Ramos (cell line): ENCODE measurements at regions not wholly inside any gene's neighbourhood (a gene's known extent, or its start where the extent isn't known, plus 50 kb on each side); places are given as distances from the start of the nearest gene placed in this dataset.
"Not testable (repeated sequence)": the region's sequence is repeated elsewhere in the genome, so short reads cannot be mapped to it uniquely, and the experiment has no call there.

ENCODE experiments used
- in situ Hi-C: fragments of 300-500 bp; cut with MboI; formaldehyde crosslinking; loops from one replicate; pipeline ENCODE4 v1.14.3; 2022; ENCODE audit warnings: low sequenced_read_pairs; ENCODE audit not compliant: unreplicated experiment

DNA sequence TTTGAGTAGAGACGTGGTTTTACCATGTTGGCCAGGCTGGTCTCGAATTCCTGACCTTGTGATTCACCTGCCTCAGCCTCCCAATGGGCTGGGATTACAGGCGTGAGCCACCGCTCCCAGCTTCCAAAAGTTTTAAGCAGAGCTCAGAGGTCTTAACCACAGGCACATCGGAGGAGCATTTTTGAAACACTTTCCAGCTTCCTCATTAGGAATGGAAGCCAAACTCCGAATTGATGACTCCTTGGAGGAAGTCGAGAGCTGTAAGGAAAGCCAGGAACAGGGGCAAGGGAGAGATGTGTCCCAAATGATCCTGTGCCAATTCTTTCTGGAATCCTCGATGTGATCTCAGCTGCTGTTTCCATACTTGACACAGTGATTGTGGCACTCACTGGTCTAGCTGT, 56.2 kb upstream of the CCZ1B start:
- in situ Hi-C loops, result not testable (repeated sequence)

DNA sequence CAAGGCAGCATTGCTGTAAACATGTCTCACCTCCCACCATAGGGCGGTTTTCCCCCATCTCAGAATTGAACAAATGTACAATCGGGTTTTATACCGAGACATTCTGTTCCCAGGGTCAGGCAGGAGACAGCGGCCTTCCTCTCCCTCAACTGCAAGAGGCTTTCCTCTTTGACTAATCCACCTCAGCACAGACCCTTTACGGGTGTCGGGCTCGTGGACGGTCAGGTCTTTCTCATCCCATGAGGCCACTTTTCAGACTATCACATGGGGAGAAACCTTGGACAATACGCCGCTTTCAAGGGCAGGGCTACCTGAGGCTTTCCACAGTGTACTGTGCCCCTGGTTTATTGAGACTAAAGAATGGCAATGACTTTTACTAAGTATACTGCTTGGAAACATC, 57.7 kb upstream of the CCZ1B start:
- in situ Hi-C loops, result not testable (repeated sequence)

DNA sequence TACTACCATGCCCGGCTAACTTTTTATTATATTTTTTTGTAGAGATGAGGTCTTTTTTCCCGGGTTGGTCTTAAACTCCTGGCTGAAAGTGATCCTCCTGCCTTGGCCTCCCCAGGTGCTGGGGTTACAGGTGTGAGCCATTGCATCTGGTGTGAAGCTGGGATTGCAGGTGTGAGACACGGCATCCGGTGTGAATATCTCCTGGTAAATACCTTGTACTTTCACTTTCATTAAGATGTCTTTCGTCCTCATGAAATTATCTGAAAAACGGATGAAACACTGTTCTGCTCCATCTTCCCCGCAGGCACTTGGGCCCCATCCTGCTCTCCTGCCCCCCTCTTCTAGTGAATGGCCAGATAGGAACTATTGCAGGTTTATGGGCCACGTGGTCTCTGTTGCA, 60.1 kb upstream of the CCZ1B start:
- in situ Hi-C loops, result no loop called here

DNA sequence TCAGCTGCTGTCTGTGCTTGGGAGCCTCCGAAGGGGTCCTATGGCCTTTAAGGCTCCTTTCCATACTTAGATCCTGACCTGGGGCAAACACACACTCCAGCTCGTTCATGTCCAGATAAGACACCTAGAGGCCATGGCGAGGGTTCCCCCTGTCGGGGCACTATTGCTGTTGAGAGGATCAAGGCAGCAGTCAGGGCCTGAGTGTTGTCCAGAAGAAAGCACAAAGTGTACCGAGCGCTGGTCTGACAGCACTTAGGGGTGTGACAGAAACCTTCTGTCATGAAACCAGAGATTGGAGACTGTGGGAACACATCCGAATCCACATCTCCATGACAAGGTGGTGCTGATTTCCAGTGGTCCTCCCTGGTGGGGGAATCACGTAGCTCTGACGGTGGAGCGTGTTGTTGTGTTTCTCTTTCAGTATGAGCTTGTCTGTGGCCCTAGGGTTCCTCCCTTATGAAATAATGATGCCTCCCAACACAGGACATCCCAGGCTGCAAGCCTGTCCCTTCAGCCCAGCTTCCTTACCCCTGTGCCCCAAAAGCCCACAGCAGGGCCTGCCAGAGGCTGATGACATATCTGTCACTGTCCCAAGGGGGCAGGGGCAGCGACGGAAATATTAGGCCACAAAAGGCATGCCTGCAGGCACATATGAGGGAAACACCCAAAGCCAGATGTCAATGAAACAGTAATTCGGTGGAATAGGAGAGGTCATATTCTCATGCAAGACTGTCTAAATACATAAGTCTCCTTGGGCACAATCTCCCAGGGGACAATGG, 62.4 kb upstream of the CCZ1B start:
- in situ Hi-C loops, result not testable (repeated sequence)

DNA sequence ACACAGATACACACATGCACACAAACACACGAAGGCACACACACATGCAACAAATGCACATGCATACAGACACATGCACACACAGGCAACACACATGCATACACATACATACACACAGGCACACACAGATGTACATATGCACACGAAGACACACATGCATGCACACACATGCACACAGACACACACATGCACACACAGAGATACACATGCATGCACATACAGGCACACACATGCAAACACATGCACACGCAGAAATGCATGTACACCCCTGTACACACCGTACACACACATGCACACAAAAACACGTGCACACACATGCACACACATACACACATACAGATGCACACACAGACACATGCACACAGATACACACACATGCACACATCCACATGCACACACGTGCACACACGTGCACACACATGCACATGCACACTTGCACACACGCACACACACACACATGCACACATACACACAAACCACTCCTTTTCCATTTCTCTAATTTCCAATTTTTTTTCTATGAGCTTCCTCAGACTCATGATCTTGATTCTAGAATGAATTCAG, 63.3 kb upstream of the CCZ1B start:
- in situ Hi-C loops, result no loop called here

DNA sequence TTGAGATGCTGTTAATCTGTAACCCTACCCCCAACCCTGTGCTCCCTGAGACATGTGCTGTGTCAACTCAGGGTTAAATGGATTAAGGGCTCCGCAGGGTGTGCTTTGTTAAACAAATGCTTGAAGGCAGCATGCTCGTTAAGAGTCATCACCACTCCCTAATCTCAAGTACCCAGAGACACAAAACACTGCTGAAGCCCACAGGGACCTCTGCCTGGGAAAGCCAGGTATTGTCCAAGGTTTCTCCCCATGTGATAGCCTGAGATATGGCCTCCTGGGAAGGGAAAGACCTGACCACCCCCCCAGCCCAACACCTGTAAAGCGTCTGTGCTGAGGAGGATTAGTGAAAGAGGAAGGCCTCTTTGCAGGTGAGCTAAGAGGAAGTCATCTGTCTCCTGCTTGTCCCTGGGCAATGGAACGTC, 76.0 kb upstream of the CCZ1B start:
- in situ Hi-C loops, result not testable (repeated sequence)

DNA sequence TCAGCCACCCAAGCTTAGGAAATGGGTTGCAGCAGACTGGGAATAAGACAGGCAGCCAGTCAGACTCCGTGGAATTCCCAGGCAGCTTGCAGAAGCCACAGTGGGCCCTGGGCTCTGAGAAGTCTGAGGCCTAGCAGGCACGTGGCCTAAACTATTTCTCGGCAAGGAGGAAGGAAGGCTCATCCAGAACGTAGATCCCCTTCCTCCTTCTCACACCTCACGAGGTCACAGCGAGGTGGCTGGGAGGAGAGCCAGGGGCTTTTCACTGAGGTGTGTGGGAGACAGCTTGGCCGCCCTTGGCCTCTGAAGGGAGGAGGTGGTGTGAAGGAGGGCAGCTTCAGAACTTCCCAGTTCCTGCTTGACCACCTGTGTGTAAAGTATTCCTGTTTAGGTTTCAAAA, 77.2 kb upstream of the CCZ1B start:
- in situ Hi-C loops, result not testable (repeated sequence)

DNA sequence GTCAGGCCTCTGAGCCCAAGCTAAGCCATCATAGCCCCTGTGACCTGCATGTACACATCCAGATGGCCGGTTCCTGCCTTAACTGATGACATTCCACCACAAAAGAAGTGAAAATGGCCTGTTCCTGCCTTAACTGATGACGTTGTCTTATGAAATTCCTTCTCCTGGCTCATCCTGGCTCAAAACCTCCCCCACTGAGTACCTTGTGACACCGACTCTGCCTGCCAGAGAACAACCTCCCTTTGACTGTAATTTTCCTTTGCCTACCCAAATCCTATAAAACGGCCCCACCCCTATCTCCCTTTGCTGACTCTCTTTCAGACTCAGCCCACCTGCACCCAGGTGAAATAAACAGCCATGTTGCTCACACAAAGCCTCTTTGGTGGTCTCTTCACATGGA, 77.7 kb upstream of the CCZ1B start:
- in situ Hi-C loops, result not testable (repeated sequence)

DNA sequence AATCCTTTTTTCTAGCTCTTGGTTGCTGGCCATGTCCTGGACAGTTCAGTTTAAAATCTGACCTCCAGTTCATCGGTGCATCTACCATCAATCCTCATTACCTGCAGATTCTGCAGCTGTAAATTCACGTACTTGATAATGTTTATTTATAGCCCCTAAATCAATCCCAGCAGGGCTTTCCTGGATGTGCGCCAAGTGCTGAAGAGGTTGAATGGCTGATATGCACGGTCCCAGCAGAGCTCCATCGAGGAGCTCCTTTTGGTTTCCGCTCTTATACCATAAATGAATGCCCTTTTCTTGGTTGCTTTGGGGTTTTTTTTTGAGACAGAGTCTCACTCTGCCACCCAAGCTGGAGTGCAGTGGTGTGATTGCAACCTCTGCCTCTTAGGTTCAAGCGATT, 91.2 kb upstream of the CCZ1B start:
- in situ Hi-C loops, result no loop called here

DNA sequence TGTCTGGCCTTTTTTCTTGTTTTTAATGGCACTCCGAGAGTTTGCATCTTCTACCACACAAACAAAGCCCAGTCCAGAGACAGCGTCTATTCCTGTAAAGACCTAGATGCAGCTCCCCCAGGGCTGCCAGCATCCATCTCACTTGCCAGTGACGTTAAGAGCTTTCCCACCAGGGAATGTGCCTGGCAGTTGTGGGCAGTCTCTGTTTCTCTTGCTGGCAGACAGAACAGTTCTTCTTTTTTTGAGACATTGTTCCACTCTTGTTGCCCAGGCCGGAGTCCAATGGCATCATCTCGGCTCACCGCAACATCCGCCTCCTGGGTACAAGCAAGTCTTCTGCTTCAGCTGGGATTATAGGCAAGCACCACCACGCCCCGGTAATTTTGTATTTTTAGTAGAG, 93.1 kb upstream of the CCZ1B start:
- in situ Hi-C loops, result not testable (repeated sequence)

DNA sequence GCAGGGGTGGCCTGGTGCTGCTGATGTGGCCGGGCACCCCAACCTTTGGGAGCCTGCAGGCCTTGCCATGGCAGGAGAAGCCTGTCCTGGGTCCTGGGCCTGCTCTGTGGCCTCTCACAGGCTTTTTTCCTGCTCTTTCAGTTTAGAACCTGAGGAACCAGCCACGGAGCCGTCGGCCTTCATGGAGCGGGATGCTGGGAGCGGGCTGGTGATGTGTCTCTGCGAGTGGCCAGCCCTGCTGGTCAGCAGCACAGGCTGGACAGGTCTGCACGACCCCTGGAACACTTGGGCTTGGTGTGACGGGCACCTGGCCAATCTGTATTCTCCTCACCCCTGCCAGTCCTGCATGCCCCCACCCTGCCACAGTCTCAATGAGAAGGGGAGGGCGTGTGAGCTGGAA, 98.4 kb upstream of the CCZ1B start:
- in situ Hi-C loops, result not testable (repeated sequence)

DNA sequence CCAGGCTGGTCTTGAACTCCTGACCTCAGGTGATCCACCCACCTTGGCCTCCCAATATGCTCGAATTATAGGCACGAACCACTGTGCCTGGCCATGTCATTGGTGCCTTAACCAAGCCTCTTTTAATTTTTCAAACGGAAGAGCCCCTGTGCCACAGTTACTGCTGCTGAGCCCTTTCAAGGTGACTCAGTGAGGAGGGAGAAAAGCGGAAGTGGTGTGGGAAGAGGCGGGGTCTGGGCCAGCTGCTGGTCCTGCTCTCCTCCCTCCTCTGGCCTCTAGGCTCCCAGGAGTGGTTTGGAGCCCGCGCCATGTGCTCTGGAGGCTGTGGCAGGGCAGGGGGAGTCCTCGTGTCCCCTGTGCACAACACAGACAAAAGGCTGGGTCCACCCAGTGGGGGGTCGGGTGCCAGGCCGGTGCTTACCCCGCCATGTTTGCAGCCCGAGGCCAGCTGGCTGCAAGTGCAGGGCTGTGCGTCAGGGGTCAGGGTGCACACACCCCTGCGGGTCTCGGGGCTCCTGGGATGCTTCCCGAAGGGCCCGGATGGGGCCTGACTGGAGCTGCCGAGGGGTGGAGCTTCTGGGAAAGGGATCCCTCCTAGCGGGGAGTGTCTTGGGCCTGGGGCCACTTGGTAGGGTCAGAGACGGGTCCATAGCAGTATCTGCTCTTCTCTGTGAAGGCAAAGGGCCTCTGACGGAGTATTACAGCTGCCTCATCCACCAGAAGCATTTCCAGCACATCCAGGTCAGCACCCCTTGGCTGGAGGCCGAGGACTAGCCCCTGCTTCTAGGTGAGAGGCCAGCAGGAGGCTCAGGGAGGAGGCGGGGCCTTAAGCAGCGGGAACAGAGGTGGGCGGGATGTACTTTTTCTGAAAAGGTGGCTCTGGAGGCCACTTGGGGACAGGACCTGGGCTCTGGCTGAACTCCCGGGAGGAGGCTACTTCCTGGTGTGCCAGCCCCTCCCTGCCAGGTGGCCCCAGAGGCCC, 100.4 kb upstream of the CCZ1B start:
- in situ Hi-C loops, result not testable (repeated sequence)

DNA sequence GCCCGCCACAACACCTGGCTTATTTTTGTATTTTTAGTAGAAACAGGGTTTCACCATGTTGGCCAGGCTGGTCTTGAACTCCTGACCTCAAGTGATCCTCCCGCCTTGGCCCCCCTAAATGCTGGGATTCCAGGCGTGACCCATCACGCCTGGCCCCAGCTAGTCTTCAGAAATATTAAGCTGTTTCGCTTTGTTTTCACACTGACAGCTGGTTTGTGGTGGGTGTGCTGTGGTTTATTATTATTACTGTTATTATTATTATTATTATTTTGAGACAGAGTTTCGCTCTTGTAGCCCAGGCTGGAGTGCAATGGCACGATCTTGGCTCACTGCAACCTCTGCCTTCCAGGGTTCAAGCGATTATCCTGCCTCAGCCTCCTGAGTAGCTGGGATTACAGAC, 101.6 kb upstream of the CCZ1B start:
- in situ Hi-C loops, result not testable (repeated sequence)

DNA sequence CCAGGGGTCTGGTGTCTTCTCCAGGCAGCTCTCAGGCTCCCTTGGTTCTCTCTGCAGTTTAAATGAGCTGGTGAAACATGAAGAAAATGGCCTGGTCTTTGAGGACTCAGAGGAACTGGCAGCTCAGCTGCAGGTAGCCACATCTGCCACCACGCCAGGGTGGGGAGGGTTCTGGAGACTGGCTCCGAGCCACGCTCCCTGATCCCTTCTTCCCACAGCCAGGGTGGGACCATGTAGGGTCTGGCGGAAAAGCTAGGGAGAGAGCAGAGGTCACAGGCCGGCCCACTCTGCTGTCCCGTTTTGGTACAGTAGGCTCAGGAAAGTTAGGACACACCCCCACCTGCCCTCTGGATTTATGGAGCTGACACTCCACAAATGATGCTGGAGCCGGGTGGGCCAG, 103.5 kb upstream of the CCZ1B start:
- in situ Hi-C loops, result not testable (repeated sequence)

DNA sequence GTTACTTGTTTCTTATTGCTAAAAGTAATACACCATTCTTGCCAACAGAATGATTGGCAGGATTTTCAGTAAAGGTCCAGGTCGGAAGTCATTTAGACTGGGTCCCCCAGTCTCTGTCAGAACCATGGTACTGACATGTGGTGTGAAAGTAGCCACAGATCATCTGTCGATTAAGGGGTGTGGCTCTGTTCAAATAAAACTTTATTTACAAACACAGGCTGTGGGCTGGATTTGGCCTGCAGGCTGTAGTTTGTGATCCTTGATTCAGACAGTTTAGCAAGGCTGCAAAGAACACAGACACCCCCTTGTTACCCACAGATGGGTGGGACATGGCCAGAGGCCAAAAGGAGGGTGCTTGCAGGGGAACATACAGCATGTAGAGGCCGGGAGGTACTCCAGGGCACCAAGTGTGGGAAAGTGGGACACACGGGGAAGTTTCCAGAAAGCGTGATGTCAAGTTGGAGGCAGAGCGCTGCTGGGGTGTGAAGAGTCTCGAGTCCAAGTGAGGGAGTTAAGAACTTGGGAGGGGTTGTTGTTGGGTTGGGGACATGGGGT, 104.1 kb upstream of the CCZ1B start:
- in situ Hi-C loops, result not testable (repeated sequence)

DNA sequence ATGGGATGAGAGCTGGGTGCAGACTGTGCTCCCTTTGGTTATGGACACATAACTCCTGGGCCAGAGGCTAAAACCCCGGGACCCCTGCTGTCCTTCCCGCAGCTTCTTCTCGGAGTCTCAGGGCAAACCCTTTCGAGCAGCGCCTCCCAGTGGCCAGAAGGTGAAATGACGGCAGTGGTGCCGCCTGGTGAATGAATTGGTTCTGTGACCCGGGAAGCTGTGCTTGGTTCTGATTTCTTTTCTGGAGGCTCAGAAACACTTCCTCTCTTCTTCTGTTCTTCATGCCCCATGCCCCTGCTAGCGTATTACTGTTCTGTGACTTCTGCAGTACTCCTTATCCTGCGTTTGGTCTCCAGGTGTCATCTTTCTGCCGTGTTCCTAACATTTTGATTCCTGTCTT, 104.7 kb upstream of the CCZ1B start:
- in situ Hi-C loops, result not testable (repeated sequence)

DNA sequence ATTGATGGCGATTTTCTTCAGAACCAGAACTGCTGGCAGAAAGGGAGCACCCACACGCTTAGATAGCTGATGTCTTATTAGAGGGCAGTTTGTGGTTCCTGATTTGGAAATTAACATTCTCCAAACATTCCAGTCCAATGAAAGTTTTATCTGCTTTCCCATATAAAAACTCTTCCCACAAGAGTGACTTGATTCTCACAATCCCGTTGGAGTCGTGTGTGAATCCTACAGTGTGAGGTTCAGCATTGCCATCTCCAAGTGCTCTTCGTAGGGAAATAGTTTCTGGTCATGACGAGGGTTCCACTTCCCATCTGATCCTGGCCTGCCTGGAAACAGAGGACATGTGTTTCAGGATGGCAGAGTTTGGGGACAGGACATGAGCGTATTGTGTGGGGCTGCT, 105.4 kb upstream of the CCZ1B start:
- in situ Hi-C loops, result not testable (repeated sequence)

DNA sequence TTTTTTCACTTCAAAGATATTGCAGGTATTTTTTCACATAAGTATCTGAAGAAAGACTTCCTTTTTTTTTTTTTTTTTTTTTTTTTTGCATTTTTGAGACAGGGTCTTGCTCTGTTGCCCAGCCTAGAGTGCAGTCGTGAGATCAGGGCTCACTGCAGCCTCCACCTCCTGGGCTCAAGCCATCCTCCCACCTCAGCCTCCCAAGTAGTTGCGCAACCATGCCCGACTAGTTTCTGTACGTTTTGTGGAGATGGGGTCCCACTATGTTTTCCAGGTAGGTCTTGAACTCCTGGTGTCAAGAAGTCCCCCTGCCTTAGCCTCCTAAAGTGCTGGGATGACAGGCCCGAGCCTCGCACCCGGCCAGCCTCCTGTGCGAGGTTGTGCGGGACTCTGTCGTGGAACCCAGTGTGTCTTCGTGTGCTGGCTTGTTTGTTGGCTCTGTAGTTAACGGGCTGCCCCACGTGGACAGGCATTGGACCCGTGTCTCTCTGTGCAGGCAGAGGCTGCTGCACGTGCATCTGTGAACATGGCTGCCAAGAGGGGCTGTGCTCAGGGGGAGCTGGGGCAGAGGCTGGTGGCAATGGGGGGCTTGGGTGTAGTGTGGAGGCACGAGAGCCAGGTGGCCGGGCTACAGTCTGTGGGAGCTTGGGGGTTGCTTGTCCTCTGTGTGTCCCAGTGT, 108.0 kb upstream of the CCZ1B start:
- in situ Hi-C loops, result not testable (repeated sequence)

DNA sequence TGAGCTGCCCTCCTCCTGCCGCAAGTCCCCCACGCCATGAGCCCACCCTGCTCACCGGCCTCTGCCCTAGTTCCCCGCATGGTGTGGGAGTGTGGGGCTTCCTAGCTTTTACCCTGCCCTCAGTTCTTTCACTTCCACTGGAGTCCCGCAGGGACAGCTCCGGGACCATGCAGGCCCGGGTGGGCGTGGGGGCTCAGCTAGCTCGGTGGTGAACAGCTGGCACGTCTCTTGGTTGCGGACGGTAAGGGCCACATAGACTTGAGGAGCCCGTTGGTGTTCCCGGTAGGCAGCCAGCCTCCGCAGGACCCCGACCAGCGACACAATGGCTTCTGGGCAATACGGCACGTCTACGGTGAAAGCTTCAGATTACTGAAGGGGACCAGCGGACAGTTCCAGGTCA, 108.9 kb upstream of the CCZ1B start:
- in situ Hi-C loops, result no loop called here

DNA sequence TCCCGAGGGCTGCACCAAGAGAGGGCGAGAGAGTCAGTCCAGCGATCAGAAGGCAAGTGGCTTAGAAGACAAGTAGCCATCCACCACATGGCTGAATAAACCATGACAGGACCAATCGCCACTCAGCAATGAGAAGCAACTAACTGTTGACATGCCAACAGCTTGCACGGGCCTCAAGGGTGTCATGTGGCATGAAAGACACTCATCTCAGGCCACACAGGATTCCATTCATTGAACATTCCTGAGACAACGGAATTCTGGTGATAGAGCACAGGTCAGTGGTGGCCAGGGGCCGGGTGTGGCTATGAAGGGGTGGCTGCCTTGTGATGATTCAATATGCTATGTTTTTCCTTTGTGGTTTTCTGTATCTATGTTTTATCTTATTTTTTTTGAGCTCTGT, 110.6 kb upstream of the CCZ1B start:
- in situ Hi-C loops, result not testable (repeated sequence)
